ENCODE measurements at regions not wholly inside any gene's neighbourhood (a gene's known extent, or its start where the extent isn't known, plus 50 kb on each side); places are given as distances from the start of the nearest gene placed in this dataset.

DNA sequence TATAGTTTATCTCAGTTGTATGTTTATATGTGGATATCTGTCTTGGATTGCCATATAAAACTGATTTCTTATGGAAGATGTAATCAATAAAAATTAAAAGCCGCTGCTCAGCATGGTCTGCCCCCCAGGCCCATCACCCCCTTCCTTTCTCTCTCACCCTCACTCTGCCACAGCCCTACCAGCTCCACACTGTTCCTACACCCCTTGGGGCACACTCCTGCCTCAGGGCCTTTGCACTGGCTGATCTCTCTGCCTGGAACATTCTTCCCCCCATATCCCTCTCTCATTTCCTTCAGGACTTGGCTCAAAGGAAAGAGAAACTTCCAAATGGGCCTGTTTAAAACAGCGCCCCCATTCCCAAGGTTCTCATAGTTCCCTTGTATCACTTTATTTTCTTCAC, 63.1 kb downstream of the LRRC32 start:
- no peaks in the 10 kb centered on the region for H3K36me3 ChIP-seq
- no peak overlapping the region for H3K4me3 ChIP-seq
- peak in 1 of 5 donors; percentile 1 for DNase-seq
- H3K9me3 ChIP-seq: no peaks in the 10 kb centered on the region
- H3K4me1 ChIP-seq (ENCODE audit: insufficient read depth): peaks cover 44% of the 10 kb centered on the region
- no peak overlapping the region for H3K27ac ChIP-seq
- no peak for TF ChIP-seq POLR2A (IDR thresholded peaks at IDR 0.05)
- TF ChIP-seq, protein P1, sequence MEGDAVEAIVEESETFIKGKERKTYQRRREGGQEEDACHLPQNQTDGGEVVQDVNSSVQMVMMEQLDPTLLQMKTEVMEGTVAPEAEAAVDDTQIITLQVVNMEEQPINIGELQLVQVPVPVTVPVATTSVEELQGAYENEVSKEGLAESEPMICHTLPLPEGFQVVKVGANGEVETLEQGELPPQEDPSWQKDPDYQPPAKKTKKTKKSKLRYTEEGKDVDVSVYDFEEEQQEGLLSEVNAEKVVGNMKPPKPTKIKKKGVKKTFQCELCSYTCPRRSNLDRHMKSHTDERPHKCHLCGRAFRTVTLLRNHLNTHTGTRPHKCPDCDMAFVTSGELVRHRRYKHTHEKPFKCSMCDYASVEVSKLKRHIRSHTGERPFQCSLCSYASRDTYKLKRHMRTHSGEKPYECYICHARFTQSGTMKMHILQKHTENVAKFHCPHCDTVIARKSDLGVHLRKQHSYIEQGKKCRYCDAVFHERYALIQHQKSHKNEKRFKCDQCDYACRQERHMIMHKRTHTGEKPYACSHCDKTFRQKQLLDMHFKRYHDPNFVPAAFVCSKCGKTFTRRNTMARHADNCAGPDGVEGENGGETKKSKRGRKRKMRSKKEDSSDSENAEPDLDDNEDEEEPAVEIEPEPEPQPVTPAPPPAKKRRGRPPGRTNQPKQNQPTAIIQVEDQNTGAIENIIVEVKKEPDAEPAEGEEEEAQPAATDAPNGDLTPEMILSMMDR (IDR thresholded peaks at IDR 0.05): no peak
- no peak for TF ChIP-seq EP300 (IDR thresholded peaks at IDR 0.05)
- WGBS, 3 donors: 93 to 95% (median 94%) methylated on average over 2 of the region's 2 CpGs
- intact Hi-C loops (cut with DNase I): loop anchor here in 1 of 4 donors (2.0 kb wide), 1 partner anchor 71 kb away; no protein-coding TSS in a partner anchor
- no peaks in the 10 kb centered on the region for H3K27me3 ChIP-seq

- intact Hi-C loops (cut with DNase I): loop anchor here in 1 of 4 donors (2.0 kb wide), 1 partner anchor 73 kb away; no protein-coding TSS in a partner anchor
- peaks cover 40% of the 10 kb centered on the region for H3K4me1 ChIP-seq (ENCODE audit: insufficient read depth)
- WGBS, 3 donors: 80 to 84% (median 83%) methylated on average over 8 of the region's 8 CpGs
- H3K9me3 ChIP-seq: no peaks in the 10 kb centered on the region
- H3K36me3 ChIP-seq: no peaks in the 10 kb centered on the region
- no peaks in the 10 kb centered on the region for H3K27me3 ChIP-seq
- no peak overlapping the region for H3K4me3 ChIP-seq
- H3K27ac ChIP-seq: peak overlapping the region in 1 of 2 donors; percentile 64
- peak in 3 of 5 donors; percentile 18 to 40 (median 19) for DNase-seq
- TF ChIP-seq POLR2A (IDR thresholded peaks at IDR 0.05) (no peak), EP300 (IDR thresholded peaks at IDR 0.05) (no peak)
- TF ChIP-seq, protein P1 (IDR thresholded peaks at IDR 0.05): no peak
Measured at GRCh38 chr11:76605338-76606074, 65.0 kb downstream of the LRRC32 start.

DNA sequence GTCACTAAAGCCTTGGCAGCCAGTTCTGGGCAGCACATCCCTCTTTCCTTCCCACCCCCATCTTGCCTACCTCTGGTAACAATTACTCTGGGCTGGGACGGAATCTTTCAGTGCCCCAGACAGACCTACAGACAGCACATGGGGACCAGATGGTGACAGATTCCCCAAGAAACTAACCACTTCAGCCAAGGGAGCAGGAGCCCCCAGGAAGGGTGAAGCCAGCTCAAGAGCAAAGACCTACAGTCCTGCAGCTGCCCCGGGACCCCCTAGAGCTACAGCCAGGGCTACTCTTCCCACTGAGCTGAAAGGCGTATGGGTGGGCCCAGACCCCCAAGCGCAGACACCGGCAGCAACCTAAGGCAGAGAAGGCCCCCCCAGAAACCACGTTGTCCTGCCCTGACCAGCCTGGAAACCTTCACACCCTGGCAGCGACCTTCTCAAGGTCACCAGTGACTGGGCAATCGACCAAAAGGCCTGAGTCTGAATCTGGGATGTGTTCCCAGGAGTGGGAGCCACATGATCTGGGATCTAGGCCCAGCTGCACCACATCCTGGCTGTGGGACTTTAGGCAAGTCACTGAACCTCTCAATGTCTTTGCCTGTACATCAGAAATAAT, 65.8 kb downstream of the LRRC32 start:
- WGBS, 3 donors: 27 to 31% (median 28%) methylated on average over 8 of the region's 8 CpGs
- DNase-seq: peak; percentile 78 to 85 (median 82)
- Histone ChIP-seq H3K4me1 (ENCODE audit: insufficient read depth) (peaks cover 35% of the 10 kb centered on the region), H3K27ac (peak overlapping the region in 1 of 2 donors; percentile 64), H3K9me3 (no peaks in the 10 kb centered on the region), H3K27me3 (no peaks in the 10 kb centered on the region), H3K4me3 (no peak overlapping the region), H3K36me3 (no peaks in the 10 kb centered on the region)
- TF ChIP-seq, protein P1 (IDR thresholded peaks at IDR 0.05): no peak
- TF ChIP-seq POLR2A (IDR thresholded peaks at IDR 0.05): no peak
- no peak for TF ChIP-seq EP300 (IDR thresholded peaks at IDR 0.05)
- intact Hi-C loops (cut with DNase I): no loop called here

DNA sequence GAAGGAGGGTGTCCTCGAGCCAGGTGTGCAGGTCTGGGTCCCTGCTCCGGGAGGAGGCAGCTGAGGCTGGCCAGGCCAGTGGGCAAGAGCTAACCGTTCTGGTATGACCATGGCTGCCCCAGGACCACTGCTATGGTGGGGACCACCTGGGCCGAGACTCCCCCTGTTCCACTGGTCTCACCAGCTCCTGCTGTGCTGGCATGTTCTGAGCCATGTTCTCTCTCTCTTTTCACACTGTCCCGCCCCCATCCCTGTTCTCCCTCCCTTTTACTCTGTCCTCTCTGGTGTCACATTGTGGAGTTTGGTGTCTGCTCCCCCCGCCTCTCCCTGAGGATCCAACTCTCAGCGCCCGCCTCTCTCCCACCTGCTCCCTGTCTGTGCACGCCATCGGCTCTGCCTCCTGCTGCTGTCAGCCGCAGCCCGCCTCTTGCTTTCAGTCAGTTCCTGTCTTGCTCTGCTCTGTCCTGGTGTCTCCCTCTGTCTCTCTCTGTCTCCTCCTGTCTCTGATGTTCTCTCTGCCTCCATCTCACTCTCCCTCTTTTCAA, 66.4 kb downstream of the LRRC32 start:
- DNase-seq: peak in 2 of 5 donors; percentile 29
- Histone ChIP-seq H3K9me3 (no peaks in the 10 kb centered on the region), H3K36me3 (no peaks in the 10 kb centered on the region), H3K27me3 (no peaks in the 10 kb centered on the region), H3K4me3 (no peak overlapping the region), H3K27ac (peak overlapping the region; percentile 25 to 64), H3K4me1 (ENCODE audit: insufficient read depth) (peaks cover 35% of the 10 kb centered on the region)
- intact Hi-C loops (cut with DNase I): no loop called here
- TF ChIP-seq, protein P1 (IDR thresholded peaks at IDR 0.05): no peak
- TF ChIP-seq POLR2A (IDR thresholded peaks at IDR 0.05) (no peak), EP300 (IDR thresholded peaks at IDR 0.05) (no peak)
- WGBS, 3 donors: 80 to 92% (median 86%) methylated on average over 12 of the region's 12 CpGs
